Activated T-cell treated with anti-CD3 and anti-CD28 coated beads, Interleukin-2, amount 50 U/mL, for 4 hours (primary cell): ENCODE measurements at regions not wholly inside any gene's neighbourhood (a gene's known extent, or its start where the extent isn't known, plus 50 kb on each side); places are given as distances from the start of the nearest gene placed in this dataset.

Source experiments
- ATAC-seq, 2 donors: fragments of 200-7000 bp; cut with Tn5 transposase; one replicate each; pipeline ENCODE4 v1.10.0; 2021
- DNase-seq: peaks from one replicate; pipeline ENCODE4 v3.0.0-alpha.2; 2020
- H3K27me3 Mint-ChIP-seq: one replicate; pipeline ENCODE4 v1.8.0; 2021; ENCODE audit warnings: low read depth, mixed read lengths
- H3K36me3 Mint-ChIP-seq: one replicate; pipeline ENCODE4 v1.8.0; 2022; ENCODE audit warnings: mixed read lengths; ENCODE audit not compliant: insufficient read depth
- H3K4me1 Mint-ChIP-seq: one replicate; pipeline ENCODE4 v1.8.0; 2021; ENCODE audit warnings: low read depth, mixed read lengths
- H3K4me3 Mint-ChIP-seq: one replicate; pipeline ENCODE4 v1.8.0; 2021; ENCODE audit warnings: mild to moderate bottlenecking, moderate library complexity, mixed read lengths
- H3K9me3 Mint-ChIP-seq: one replicate; pipeline ENCODE4 v1.8.0; 2021; ENCODE audit warnings: mixed read lengths

DNA sequence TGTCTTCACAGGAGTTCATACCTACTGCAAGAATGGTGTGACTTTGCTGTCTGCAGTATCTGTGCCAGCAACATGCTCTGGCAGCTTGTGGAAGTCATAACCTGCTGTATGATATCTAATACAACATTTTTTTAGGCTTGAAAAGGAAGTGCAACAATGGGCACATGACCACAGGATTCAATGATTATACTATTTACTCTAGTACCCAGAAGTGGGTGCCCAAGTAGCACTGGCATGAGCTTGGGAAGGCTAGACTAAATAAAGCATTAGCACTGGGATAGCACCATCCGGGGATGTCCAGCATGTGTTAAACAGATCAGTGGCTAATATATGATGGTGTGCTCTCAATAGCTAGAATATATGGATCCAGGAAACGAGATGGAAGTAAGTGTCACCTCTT is 98.6 kb upstream of the PDE4B start:
- Mint-ChIP-seq H3K9me3 (no peaks in the 10 kb centered on the region), H3K4me3 (no peak overlapping the region), H3K4me1 (no peaks in the 10 kb centered on the region), H3K27me3 (no peaks in the 10 kb centered on the region), H3K36me3 (no peaks in the 10 kb centered on the region)
- DNase-seq, result no peak
- no peak for ATAC-seq

DNA sequence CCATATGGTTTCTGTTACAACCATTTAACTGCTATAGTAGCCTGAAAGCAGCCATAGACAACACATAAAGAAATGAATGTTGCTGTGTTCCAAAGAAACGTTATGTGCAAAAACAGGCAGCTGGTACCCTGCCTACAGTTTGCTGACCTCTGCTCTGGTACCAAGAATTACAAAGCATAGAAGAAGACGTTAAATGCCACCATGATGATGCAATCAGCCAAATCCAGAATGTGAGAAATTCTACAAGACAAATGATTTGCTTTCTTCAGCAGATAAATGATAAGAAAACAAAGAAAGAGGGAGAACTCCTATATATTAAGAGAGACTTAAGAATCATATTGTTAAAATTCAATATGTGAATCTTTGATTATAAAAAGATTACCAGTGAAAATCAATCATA is 97.8 kb upstream of the PDE4B start:
- H3K9me3 Mint-ChIP-seq, result no peaks in the 10 kb centered on the region
- ATAC-seq (no peak), DNase-seq (no peak)
- H3K36me3 Mint-ChIP-seq, result no peaks in the 10 kb centered on the region
- H3K4me1 Mint-ChIP-seq, result no peaks in the 10 kb centered on the region
- H3K27me3 Mint-ChIP-seq, result no peaks in the 10 kb centered on the region
- no peak overlapping the region for H3K4me3 Mint-ChIP-seq

DNA sequence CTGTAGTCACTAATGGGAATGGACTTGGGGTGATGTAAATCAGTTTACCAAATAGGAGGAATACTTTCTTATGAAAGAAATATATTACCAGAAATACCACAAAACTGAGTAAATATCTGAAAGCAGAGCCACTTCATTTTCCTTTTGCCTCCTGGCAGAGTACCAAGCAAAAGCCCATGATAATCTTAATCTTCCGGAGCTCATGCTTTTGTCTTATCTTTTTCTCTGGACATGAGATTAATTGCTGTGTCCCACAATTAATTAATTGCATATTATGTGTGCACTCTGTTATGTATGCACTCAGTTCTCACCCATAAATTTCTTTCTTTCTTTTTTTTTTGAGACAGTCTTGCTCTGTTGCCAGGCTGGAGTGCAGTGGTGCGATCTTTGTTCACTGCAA is 94.1 kb upstream of the PDE4B start:
- no peak overlapping the region for H3K4me3 Mint-ChIP-seq
- H3K4me1 Mint-ChIP-seq, result no peaks in the 10 kb centered on the region
- no peak for ATAC-seq
- H3K27me3 Mint-ChIP-seq, result peaks cover 5% of the 10 kb centered on the region
- H3K9me3 Mint-ChIP-seq, result no peaks in the 10 kb centered on the region
- H3K36me3 Mint-ChIP-seq, result no peaks in the 10 kb centered on the region
- no peak for DNase-seq

DNA sequence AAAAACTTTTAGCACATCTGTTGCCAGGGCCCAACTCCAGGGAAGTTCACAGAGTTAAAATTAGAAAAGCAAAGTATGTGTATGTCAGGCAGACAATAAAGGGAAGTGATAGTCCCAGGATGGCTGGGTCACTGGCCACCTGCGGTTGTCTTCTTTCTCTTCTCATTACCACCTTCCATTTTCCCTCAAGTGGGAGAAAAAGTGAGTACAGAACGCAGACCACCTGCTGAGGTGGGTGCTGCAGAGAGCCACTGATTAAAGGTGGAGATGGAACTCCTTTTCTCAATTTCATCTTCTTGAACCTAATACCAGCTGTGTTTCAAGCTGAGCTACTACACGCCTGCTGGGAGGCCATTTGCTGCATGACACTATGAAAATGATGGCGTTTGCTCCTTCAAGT is 88.8 kb upstream of the PDE4B start:
- H3K27me3 Mint-ChIP-seq, result peaks cover 8% of the 10 kb centered on the region
- no peak for DNase-seq
- no peaks in the 10 kb centered on the region for H3K9me3 Mint-ChIP-seq
- H3K4me1 Mint-ChIP-seq, result no peaks in the 10 kb centered on the region
- ATAC-seq, result no peak
- H3K4me3 Mint-ChIP-seq, result no peak overlapping the region
- no peaks in the 10 kb centered on the region for H3K36me3 Mint-ChIP-seq

DNA sequence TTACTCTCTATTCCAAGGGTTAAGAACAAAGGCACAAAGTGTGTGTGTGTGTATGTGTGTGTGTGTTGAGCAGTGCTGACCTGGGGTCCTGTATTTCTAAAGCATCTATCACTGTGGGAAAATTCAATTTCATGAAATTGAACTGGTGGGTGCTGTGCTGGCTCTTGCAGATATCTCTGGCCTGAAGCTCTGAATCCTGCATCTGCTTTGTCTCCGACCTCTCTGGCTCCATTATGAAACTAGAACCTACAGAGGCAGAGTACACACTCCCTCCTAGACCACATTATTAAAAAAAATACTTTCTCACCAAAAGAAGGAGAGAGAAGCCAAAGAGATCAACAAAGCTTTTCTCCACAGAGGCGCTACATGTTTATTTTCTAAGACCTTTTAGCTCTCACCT is 88.4 kb upstream of the PDE4B start:
- Mint-ChIP-seq H3K27me3 (peaks cover 12% of the 10 kb centered on the region), H3K4me3 (no peak overlapping the region), H3K4me1 (no peaks in the 10 kb centered on the region), H3K36me3 (no peaks in the 10 kb centered on the region), H3K9me3 (no peaks in the 10 kb centered on the region)
- DNase-seq, result no peak
- ATAC-seq, result no peak

DNA sequence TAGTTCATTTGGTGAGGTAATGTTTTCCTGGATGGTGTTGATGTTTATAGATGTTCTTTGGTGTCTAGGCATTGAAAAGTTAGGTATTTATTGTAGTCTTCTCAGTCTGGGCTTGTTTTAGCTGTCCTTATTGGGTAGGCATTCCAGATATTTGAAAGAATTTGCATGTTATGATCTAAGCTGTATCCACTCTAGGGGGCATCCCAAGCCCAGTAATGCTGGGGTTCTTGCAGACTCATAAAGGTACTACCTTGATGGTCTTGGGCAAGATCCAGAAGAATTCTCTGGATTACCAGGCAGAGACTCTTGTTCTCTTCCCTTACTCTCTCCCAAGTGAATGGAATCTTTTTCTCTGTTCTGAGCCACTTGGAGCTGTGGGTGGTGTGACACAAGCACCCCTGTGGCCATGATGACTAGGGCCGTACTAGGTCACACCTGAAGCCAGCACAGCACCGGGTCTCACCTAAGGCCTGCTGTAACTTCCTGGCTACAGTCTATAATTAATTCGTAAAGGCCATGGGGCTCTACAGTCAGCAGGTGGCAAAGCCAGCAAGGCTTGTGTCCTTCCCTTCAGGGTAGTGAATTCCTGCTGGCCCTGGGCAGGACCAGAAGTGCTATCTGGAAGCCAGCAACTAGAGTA is 74.8 kb upstream of the PDE4B start:
- no peaks in the 10 kb centered on the region for H3K4me1 Mint-ChIP-seq
- H3K4me3 Mint-ChIP-seq, result no peak overlapping the region
- no peaks in the 10 kb centered on the region for H3K36me3 Mint-ChIP-seq
- H3K9me3 Mint-ChIP-seq, result no peaks in the 10 kb centered on the region
- H3K27me3 Mint-ChIP-seq, result peaks cover 11% of the 10 kb centered on the region
- DNase-seq, result no peak
- no peak for ATAC-seq

DNA sequence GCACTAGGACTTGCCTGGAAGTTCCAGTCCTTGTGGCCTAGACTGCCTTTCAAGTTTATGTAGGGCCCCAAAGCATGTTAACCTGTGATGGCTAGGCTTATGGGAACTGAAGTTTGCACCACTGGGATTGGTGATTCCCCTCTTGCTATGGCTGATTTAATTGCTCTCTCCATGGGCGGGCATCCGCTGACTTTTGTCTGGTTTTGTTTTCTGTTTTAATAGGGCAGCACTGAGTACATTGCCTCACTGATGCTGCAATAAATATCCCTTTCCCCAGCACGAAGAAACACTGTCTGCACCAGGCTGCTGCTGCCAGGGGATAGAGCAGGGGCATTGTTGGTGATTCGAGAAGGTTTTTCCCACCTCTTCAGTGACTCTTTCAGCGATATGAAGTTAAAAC is 73.3 kb upstream of the PDE4B start:
- no peak for DNase-seq
- H3K9me3 Mint-ChIP-seq, result no peaks in the 10 kb centered on the region
- peaks cover 10% of the 10 kb centered on the region for H3K27me3 Mint-ChIP-seq
- no peak for ATAC-seq
- no peak overlapping the region for H3K4me3 Mint-ChIP-seq
- no peaks in the 10 kb centered on the region for H3K4me1 Mint-ChIP-seq
- no peaks in the 10 kb centered on the region for H3K36me3 Mint-ChIP-seq

DNA sequence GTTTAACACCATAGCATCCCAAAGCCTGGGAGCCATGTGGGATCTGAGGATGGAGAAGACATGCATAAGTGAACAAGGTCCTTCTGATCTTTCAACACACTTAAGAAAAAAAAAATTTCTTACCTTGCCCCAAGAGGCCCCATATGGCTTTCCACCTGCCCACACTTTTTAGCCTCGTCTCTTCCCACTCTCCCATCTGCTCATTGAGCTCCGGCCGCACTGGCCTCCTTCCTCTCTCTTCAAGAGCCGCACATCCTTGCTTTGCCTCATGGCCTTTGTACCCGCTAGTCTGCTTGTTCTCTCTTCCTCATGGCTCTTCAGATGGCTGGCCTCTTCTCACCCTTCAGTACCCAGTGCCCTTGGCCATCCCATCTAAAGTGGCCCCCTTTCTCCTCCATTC is 70.2 kb upstream of the PDE4B start:
- Mint-ChIP-seq H3K36me3 (no peaks in the 10 kb centered on the region), H3K27me3 (peaks cover 14% of the 10 kb centered on the region), H3K4me3 (no peak overlapping the region), H3K9me3 (no peaks in the 10 kb centered on the region), H3K4me1 (no peaks in the 10 kb centered on the region)
- ATAC-seq (no peak), DNase-seq (no peak)

DNA sequence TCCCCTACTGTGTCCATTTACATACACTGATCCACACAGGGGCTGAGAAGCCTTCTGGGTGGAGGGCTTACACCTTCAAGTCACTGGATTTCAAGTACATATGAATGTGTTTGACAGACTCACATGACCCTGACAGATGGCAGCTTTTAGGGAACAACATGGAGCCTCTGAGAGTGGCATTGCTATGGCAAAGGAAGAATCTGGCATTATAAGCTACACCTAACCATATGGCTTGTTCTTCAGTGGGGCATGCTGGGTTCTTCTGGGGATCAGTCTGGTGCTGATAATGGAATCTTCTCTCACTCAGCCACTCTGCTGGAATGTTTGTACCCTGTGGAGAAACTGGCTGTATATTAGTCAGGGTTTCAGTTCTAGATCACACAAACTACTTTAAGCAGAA is 68.5 kb upstream of the PDE4B start:
- ATAC-seq, result no peak
- Mint-ChIP-seq H3K4me3 (no peak overlapping the region), H3K27me3 (peaks cover 21% of the 10 kb centered on the region), H3K4me1 (no peaks in the 10 kb centered on the region), H3K9me3 (no peaks in the 10 kb centered on the region), H3K36me3 (no peaks in the 10 kb centered on the region)
- no peak for DNase-seq

DNA sequence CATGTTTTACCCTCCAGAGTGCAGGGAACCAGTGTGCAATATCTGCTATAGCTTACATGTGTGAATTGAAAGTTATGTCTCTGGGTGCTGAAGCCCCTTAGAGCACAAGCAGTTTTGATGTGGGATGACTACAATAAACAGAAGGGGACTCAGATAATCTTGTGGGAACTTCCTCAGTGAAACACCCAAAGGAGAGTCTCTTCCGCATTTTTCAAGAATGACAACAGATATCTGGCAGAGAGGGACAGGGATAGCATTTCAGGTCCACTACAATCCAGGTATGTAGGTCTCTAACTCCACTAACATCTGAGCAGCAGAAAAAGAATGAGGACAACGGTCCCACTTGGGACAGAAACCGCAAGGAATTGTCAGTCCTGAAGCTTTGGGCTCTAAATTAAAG is 67.6 kb upstream of the PDE4B start:
- Mint-ChIP-seq H3K4me3 (no peak overlapping the region), H3K9me3 (no peaks in the 10 kb centered on the region), H3K4me1 (no peaks in the 10 kb centered on the region), H3K27me3 (peaks cover 21% of the 10 kb centered on the region), H3K36me3 (no peaks in the 10 kb centered on the region)
- ATAC-seq, result no peak
- DNase-seq, result no peak

DNA sequence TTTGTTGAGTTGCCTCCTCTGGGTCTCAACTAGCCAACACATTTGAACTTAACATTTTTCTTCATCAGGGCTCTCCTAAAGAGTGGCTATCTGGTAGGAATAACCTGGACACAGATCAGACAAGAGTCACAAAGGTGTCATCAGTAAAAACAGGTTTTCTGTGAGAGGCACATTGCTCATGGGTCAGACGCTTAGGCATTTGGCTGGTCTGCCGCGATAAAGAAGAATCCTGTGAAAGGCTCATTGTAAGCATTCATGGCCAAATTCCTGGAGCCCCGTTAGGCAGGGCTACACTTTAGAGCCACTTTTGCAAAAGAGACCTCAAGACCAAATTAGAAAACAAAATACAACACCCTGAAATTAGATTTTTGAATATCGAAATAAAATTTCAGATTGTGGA is 64.2 kb upstream of the PDE4B start:
- H3K27me3 Mint-ChIP-seq, result peaks cover 14% of the 10 kb centered on the region
- H3K9me3 Mint-ChIP-seq, result no peaks in the 10 kb centered on the region
- DNase-seq (no peak), ATAC-seq (no peak)
- no peak overlapping the region for H3K4me3 Mint-ChIP-seq
- no peaks in the 10 kb centered on the region for H3K36me3 Mint-ChIP-seq
- H3K4me1 Mint-ChIP-seq, result no peaks in the 10 kb centered on the region

DNA sequence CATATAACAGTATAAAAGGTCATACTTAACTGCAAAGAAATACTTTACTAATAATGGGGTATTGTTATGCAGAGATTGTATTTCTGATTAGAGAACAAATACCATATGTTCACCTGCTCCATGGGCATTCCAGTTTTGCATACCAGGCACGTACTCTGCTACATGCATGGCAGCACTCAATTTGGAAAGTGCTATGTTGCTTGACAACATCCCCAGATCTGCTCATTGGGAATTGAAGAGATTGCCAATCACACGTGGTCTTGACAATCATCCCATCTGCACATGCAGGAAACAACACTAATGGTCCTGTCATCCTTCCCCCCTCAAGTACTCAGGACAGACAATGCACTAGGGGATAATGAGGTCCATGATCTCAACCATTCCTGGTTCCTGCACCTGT is 63.4 kb upstream of the PDE4B start:
- Mint-ChIP-seq H3K4me1 (no peaks in the 10 kb centered on the region), H3K9me3 (no peaks in the 10 kb centered on the region), H3K4me3 (no peak overlapping the region), H3K36me3 (no peaks in the 10 kb centered on the region), H3K27me3 (peaks cover 14% of the 10 kb centered on the region)
- ATAC-seq (no peak), DNase-seq (no peak)

DNA sequence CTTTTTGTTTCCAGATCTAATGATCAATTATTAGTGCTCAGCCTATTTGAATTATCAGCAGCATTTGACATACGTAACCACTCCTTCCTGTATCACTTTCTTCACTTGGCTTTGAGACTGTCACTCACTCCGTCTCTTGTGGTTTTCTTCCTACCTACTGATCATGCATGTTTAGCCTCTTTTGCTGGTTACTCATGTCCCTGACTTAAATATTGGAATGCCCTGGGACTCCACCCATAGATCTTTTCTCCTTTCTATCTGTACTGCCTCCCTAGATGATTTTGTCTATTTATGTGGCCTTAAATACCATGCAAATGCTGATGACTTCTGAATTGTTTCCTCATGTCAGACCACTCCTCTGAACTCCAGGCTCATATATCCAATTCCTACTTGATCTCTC is 57.7 kb upstream of the PDE4B start:
- ATAC-seq (no peak), DNase-seq (no peak)
- H3K27me3 Mint-ChIP-seq, result no peaks in the 10 kb centered on the region
- H3K4me3 Mint-ChIP-seq, result no peak overlapping the region
- peaks cover 3% of the 10 kb centered on the region for H3K9me3 Mint-ChIP-seq
- H3K4me1 Mint-ChIP-seq, result no peaks in the 10 kb centered on the region
- no peaks in the 10 kb centered on the region for H3K36me3 Mint-ChIP-seq

DNA sequence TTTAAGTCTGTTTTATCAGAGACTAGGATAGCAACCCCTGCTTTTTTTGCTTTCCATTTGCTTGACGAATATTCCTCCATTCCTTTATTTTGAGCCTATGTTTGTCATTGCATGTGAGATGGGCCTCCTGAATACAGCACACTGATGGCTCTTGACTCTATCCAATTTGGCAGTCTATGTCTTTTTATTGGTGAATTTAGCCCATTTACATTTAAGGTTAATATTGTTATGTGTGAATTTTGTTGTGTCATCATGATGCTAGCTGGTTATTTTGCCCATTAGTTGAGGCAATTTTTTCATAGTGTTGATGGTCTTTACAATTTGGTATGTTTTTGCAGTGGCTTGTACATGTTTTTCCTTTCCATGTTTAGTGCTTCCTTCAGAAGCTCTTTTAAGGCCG is 50.7 kb upstream of the PDE4B start:
- Mint-ChIP-seq H3K4me3 (no peak overlapping the region), H3K27me3 (peaks cover 5% of the 10 kb centered on the region), H3K9me3 (peaks cover 19% of the 10 kb centered on the region), H3K36me3 (no peaks in the 10 kb centered on the region), H3K4me1 (no peaks in the 10 kb centered on the region)
- no peak for DNase-seq
- no peak for ATAC-seq
